HK-2 (cell line): ENCODE measurements at regions not wholly inside any gene's neighbourhood (a gene's known extent, or its start where the extent isn't known, plus 50 kb on each side); places are given as distances from the start of the nearest gene placed in this dataset.

Experiments used
- DNase-seq: peaks from one replicate; pipeline ENCODE4 v3.0.0-alpha.2; 2018; ENCODE audit not compliant: unreplicated experiment

GRCh38 chr12:115577401-115577800 is 700.1 kb downstream of the MED13L start:
- DNase-seq: no peak

GRCh38 chr12:115574826-115575225 is 702.7 kb downstream of the MED13L start:
- no peak for DNase-seq

GRCh38 chr12:115572440-115572839 is 705.1 kb downstream of the MED13L start:
- no peak for DNase-seq

GRCh38 chr12:115571446-115571845 is 706.0 kb downstream of the MED13L start:
- DNase-seq: no peak

GRCh38 chr12:115571027-115571426 is 706.5 kb downstream of the MED13L start:
- DNase-seq: no peak

- DNase-seq: no peak
Observed at GRCh38 chr12:115570069-115570777, 707.3 kb downstream of the MED13L start.

- no peak for DNase-seq
Observed at GRCh38 chr12:115569345-115570068, 708.0 kb downstream of the MED13L start.

- no peak for DNase-seq
Observed at GRCh38 chr12:115558281-115558680, 719.2 kb downstream of the MED13L start.

- DNase-seq: no peak
Observed at GRCh38 chr12:115553622-115554021, 723.9 kb downstream of the MED13L start.

GRCh38 chr12:115543269-115543668 is 734.2 kb downstream of the MED13L start:
- DNase-seq: no peak

- DNase-seq: no peak
Observed at GRCh38 chr12:115542656-115543055, 734.8 kb downstream of the MED13L start.

GRCh38 chr12:115541891-115542421 is 735.5 kb downstream of the MED13L start:
- no peak for DNase-seq

GRCh38 chr12:115528466-115528865 is 749.0 kb downstream of the MED13L start:
- DNase-seq: no peak

GRCh38 chr12:115521771-115522409 is 755.6 kb downstream of the MED13L start:
- no peak for DNase-seq

GRCh38 chr12:115519887-115520286 is 757.6 kb downstream of the MED13L start:
- no peak for DNase-seq

- no peak for DNase-seq
Observed at GRCh38 chr12:115519359-115519758, 758.1 kb downstream of the MED13L start.

GRCh38 chr12:115517913-115518312 is 759.6 kb downstream of the MED13L start:
- no peak for DNase-seq

- DNase-seq: no peak
Observed at GRCh38 chr12:115511986-115512711, 765.3 kb downstream of the MED13L start.

- DNase-seq: no peak
Observed at GRCh38 chr12:115511305-115511704, 766.2 kb downstream of the MED13L start.

GRCh38 chr12:115508990-115509389 is 768.5 kb downstream of the MED13L start:
- no peak for DNase-seq

- no peak for DNase-seq
Observed at GRCh38 chr12:115507951-115508722, 769.4 kb downstream of the MED13L start.
